SK-N-SH (cell line): ENCODE measurements at regions not wholly inside any gene's neighbourhood (a gene's known extent, or its start where the extent isn't known, plus 50 kb on each side); places are given as distances from the start of the nearest gene placed in this dataset.

ENCODE experiments used
- CTCF ChIA-PET: fragments of 300-600, 350-600 bp; formaldehyde crosslinking; extraction: SDS; loops from one replicate; lab custom pipeline; 2021; lab: Yijun Ruan, JAX
- POLR2A ChIA-PET: fragments of 350-600 bp; sonication (Branson Sonifier 250); formaldehyde crosslinking; extraction: SDS; loops from one replicate; lab custom pipeline; 2020; ENCODE audit warnings: antibody characterized with exemption, inconsistent platforms; lab: Yijun Ruan, JAX
- DNase-seq: peaks from one replicate; pipeline ENCODE4 v3.0.0; 2012
- H2AFZ ChIP-seq: fragments of 200-600 bp; sonication (generic); 2 replicates; pipeline ENCODE4 v1.8.1; 2016; ENCODE audit warnings: antibody characterized with exemption, mild to moderate bottlenecking, low read depth
- H3F3A ChIP-seq: fragments of 200-600 bp; sonication (generic); replicated peaks from 2 replicates; pipeline ENCODE3; 2016; ENCODE audit warnings: antibody characterized with exemption, mild to moderate bottlenecking; ENCODE audit not compliant: insufficient read depth
- H3K27ac ChIP-seq, 2 experiments: fragments of 200-500 bp in 1 of 2; fragments of 200-600 bp in 1 of 2; sonication (Bioruptor generic) in 1 of 2; sonication (generic), shearing (Covaris generic) in 1 of 2; 2 replicates each; pipeline versions ENCODE4 v1.5.1 to v1.6.1; 2014 to 2016; ENCODE audit warnings: low read depth in 2 of 2, inconsistent platforms in 1 of 2, low read length in 1 of 2, mild to moderate bottlenecking in 1 of 2, mixed read lengths in 1 of 2
- H3K27me3 ChIP-seq: fragments of 200-600 bp; sonication (generic), shearing (Covaris generic); 2 replicates; pipeline ENCODE4 v1.6.1; 2016; ENCODE audit warnings: mixed run types; ENCODE audit not compliant: insufficient read depth
- H3K36me3 ChIP-seq, 2 experiments: fragments of 200-500 bp in 1 of 2; fragments of 200-600 bp in 1 of 2; sonication (Bioruptor generic) in 1 of 2; sonication (generic) in 1 of 2; replicated peaks in 1 of 2; 2 replicates each; pipeline versions ENCODE3 to v1.5.1; 2014 to 2016; ENCODE audit warnings: low read length in 1 of 2, mild to moderate bottlenecking in 1 of 2; ENCODE audit not compliant: insufficient read depth in 2 of 2, control insufficient read depth in 1 of 2
- H3K4me1 ChIP-seq, 2 experiments: fragments of 200-500 bp in 1 of 2; fragments of 200-600 bp in 1 of 2; sonication (Bioruptor generic) in 1 of 2; sonication (generic), shearing (Covaris generic) in 1 of 2; 2 replicates each; pipeline versions ENCODE4 v1.5.1 to v1.6.1; 2014 to 2016; ENCODE audit warnings: low read depth in 1 of 2, low read length in 1 of 2, mixed run types in 1 of 2; ENCODE audit not compliant: insufficient read depth in 2 of 2, control insufficient read depth in 1 of 2
- H3K4me2 ChIP-seq: fragments of 200-600 bp; sonication (generic), shearing (Covaris generic); 2 replicates; pipeline ENCODE4 v1.6.1; 2017; ENCODE audit warnings: mixed run types
- H3K4me3 ChIP-seq, 2 experiments: fragments of 200-500 bp in 1 of 2; fragments of 200-600 bp in 1 of 2; sonication (Bioruptor generic) in 1 of 2; sonication (generic), shearing (Covaris generic) in 1 of 2; 2 replicates each; pipeline versions ENCODE4 v1.5.1 to v1.8.1; 2014 to 2016; ENCODE audit warnings: low read depth in 2 of 2, inconsistent platforms in 1 of 2, low read length in 1 of 2, mild to moderate bottlenecking in 1 of 2, mixed read lengths in 1 of 2, moderate library complexity in 1 of 2
- H3K79me2 ChIP-seq: fragments of 200-600 bp; sonication (generic); 2 replicates; pipeline ENCODE4 v1.8.1; 2017; ENCODE audit warnings: mild to moderate bottlenecking; ENCODE audit not compliant: insufficient read depth
- H3K9ac ChIP-seq: fragments of 200-600 bp; sonication (generic); 2 replicates; pipeline ENCODE4 v1.6.1; 2017; ENCODE audit warnings: mixed run types
- H3K9me2 ChIP-seq: fragments of 200-600 bp; sonication (generic); 2 replicates; pipeline ENCODE4 v1.6.1; 2017; ENCODE audit warnings: mixed run types
- H3K9me3 ChIP-seq: fragments of 200-600 bp; sonication (generic); 2 replicates; pipeline ENCODE4 v1.6.1; 2017; ENCODE audit warnings: mixed run types, mild to moderate bottlenecking, moderate library complexity
- H4K20me1 ChIP-seq: fragments of 200-600 bp; sonication (generic); 2 replicates; pipeline ENCODE4 v1.6.1; 2017; ENCODE audit warnings: mild to moderate bottlenecking, mixed run types; ENCODE audit not compliant: insufficient read depth
- CTCF ChIP-seq: fragments of 200-600 bp; sonication (generic); IDR thresholded peaks from 2 replicates; pipeline ENCODE4 v1.6.1; 2017; ENCODE audit warnings: antibody characterized with exemption, mild to moderate bottlenecking, moderate library complexity
- ELF1 ChIP-seq: IDR thresholded peaks from 2 replicates; pipeline ENCODE4 v1.4.0; 2012
- EP300 ChIP-seq, 2 experiments: IDR thresholded peaks; 2 replicates each; pipeline versions ENCODE4 v1.4.0 to v1.6.1; 2012; ENCODE audit warnings: borderline replicate concordance in 1 of 2, low read depth in 1 of 2, low read length in 1 of 2
- EZH2phosphoT487 ChIP-seq: fragments of 200-600 bp; sonication (generic); IDR thresholded peaks from 2 replicates; pipeline ENCODE4 v1.6.1; 2017; ENCODE audit warnings: low read depth, mixed run types, mild to moderate bottlenecking, antibody characterized with exemption, moderate library complexity, borderline replicate concordance
- FOSL2 ChIP-seq: IDR thresholded peaks from 2 replicates; pipeline ENCODE4 v1.4.0; 2012; ENCODE audit warnings: low read depth, mild to moderate bottlenecking, moderate library complexity, borderline replicate concordance
- FOXM1 ChIP-seq: IDR thresholded peaks from 2 replicates; pipeline ENCODE4 v1.4.0; 2012; ENCODE audit warnings: low read depth, mild to moderate bottlenecking
- GABPA ChIP-seq: IDR thresholded peaks from 2 replicates; pipeline ENCODE4 v1.4.0; 2012; ENCODE audit warnings: low read depth, mild to moderate bottlenecking
- GATA2 ChIP-seq: sonication (generic); formaldehyde crosslinking; IDR thresholded peaks from 2 replicates; pipeline ENCODE4 v1.5.0; 2020; ENCODE audit warnings: mild to moderate bottlenecking, missing genetic modification reagents
- JUND ChIP-seq: IDR thresholded peaks from 2 replicates; pipeline ENCODE4 v1.4.0; 2012
- MAX ChIP-seq: IDR thresholded peaks from 2 replicates; pipeline ENCODE4 v1.4.0; 2012; ENCODE audit warnings: low read depth
- MXI1 ChIP-seq: IDR thresholded peaks from 2 replicates; pipeline ENCODE4 v1.6.1; 2012; ENCODE audit warnings: mild to moderate bottlenecking, low read depth, low read length, improper control_type of control experiment
- PBX3 ChIP-seq: IDR thresholded peaks from 2 replicates; pipeline ENCODE4; 2012
- RCOR1 ChIP-seq: fragments of 150-350 bp; IDR thresholded peaks from 2 replicates; pipeline ENCODE4 v1.6.1; 2017; ENCODE audit warnings: antibody characterized with exemption, low read length
- REST ChIP-seq: IDR thresholded peaks from 2 replicates; pipeline ENCODE4 v1.6.1; 2012; ENCODE audit warnings: mild to moderate bottlenecking, low read depth, low read length, moderate library complexity
- RXRA ChIP-seq: IDR thresholded peaks from 2 replicates; pipeline ENCODE4 v1.4.0; 2012; ENCODE audit warnings: low read depth, mild to moderate bottlenecking, borderline replicate concordance
- SIN3A ChIP-seq: IDR thresholded peaks from 2 replicates; pipeline ENCODE4 v1.6.1; 2012; ENCODE audit warnings: low read depth, mild to moderate bottlenecking, low read length, moderate library complexity, borderline replicate concordance
- TCF12 ChIP-seq: IDR thresholded peaks from 2 replicates; pipeline ENCODE4 v1.4.0; 2012
- USF1 ChIP-seq: IDR thresholded peaks from 2 replicates; pipeline ENCODE4 v1.4.0; 2012; ENCODE audit warnings: low read depth, borderline replicate concordance
- YY1 ChIP-seq: IDR thresholded peaks from 2 replicates; pipeline ENCODE4 v1.4.0; 2012; ENCODE audit warnings: low read depth, mild to moderate bottlenecking
- WGBS: methylation state at CpG from one replicate; pipeline ENCODE4 v1.1.6; 2017; ENCODE audit warnings: low lambda C conversion rate; 5-methylcytosine and 5-hydroxymethylcytosine counted together

- H3F3A ChIP-seq = no peaks in the 10 kb centered on the region
- DNase-seq = no peak
- no peak overlapping the region for H3K4me3 ChIP-seq
- H3K9me2 ChIP-seq = no peaks in the 10 kb centered on the region
- no peaks in the 10 kb centered on the region for H4K20me1 ChIP-seq
- no peak for TF ChIP-seq EZH2phosphoT487
- TF ChIP-seq REST = no peak
- no peak for TF ChIP-seq MAX
- no peak for TF ChIP-seq SIN3A
- no peak for TF ChIP-seq GABPA
- no peak for TF ChIP-seq RXRA
- no peak for TF ChIP-seq USF1
- TF ChIP-seq FOSL2 = no peak
- TF ChIP-seq PBX3 = no peak
- no peak for TF ChIP-seq GATA2
- no peak for TF ChIP-seq YY1
- TF ChIP-seq EP300 (IDR thresholded peaks at IDR 0.05; ENCODE audit: borderline replicate concordance in 1 of 2, low read depth in 1 of 2, low read length in 1 of 2) = no peak
- TF ChIP-seq CTCF = no peak
- TF ChIP-seq MXI1 = no peak
- TF ChIP-seq RCOR1 = no peak
- TF ChIP-seq JUND = no peak
- no peak for TF ChIP-seq FOXM1
- TF ChIP-seq TCF12 = no peak
- no peak for TF ChIP-seq ELF1
- no peak overlapping the region for H3K4me2 ChIP-seq
- H2AFZ ChIP-seq = no peak overlapping the region
- ChIA-PET CTCF (no interaction called here), POLR2A (no interaction called here)
- H3K4me1 ChIP-seq = no peaks in the 10 kb centered on the region
- no peaks in the 10 kb centered on the region for H3K36me3 ChIP-seq
- no peak overlapping the region for H3K9ac ChIP-seq
- H3K27me3 ChIP-seq = no peaks in the 10 kb centered on the region; the same call in 1 of the 2 replicates
- H3K27ac ChIP-seq = no peak overlapping the region
- H3K9me3 ChIP-seq = no peaks in the 10 kb centered on the region
- 20% methylated on average over 8 of the region's 8 CpGs for WGBS
- no peaks in the 10 kb centered on the region for H3K79me2 ChIP-seq
Measured at GRCh38 chr4:144845411-144845810, 199.5 kb downstream of the HHIP start.
